ENCODE measurements at regions not wholly inside any gene's neighbourhood (a gene's known extent, or its start where the extent isn't known, plus 50 kb on each side); places are given as distances from the start of the nearest gene placed in this dataset.
A peak's percentile ranks its signal among the peaks of the same experiment; 100 is the strongest.

DNA sequence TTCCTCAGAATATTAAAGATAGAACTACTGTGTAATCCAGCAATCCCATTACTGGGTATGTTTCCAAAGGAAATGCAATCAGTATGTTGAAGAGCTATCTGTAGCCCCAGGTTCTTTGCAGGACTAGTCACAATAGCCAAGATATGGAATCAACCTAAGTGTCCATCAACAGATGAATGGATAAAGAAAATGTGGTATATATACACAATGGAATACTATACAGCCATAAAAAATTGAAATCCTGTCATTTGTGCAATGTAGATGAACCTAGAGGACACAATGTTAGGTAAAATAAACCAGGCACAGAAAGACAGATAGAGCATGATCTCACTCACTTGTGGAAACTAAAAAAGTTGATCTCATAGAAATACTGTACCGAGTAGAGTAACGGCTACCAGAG lies 306.0 kb upstream of the MARCKS start:
- ATAC-seq = no peak
- intact Hi-C loops (cut with DNase I) = no loop called here
- Histone ChIP-seq H3K4me1 (no peaks in the 10 kb centered on the region), H3K27me3 (no peaks in the 10 kb centered on the region), H3K27ac (no peak overlapping the region), H3K9me3 (peaks cover 0 to 8% (median 0%) of the 10 kb centered on the region in 11 donors), H3K36me3 (no peaks in the 10 kb centered on the region), H3K4me3 (no peak overlapping the region)
- 96 to 98% methylated on average over 2 of the region's 2 CpGs for whole genome bisulfite sequencing, 2 donors
- no peak for DNase-seq
- TF ChIP-seq, protein P1, sequence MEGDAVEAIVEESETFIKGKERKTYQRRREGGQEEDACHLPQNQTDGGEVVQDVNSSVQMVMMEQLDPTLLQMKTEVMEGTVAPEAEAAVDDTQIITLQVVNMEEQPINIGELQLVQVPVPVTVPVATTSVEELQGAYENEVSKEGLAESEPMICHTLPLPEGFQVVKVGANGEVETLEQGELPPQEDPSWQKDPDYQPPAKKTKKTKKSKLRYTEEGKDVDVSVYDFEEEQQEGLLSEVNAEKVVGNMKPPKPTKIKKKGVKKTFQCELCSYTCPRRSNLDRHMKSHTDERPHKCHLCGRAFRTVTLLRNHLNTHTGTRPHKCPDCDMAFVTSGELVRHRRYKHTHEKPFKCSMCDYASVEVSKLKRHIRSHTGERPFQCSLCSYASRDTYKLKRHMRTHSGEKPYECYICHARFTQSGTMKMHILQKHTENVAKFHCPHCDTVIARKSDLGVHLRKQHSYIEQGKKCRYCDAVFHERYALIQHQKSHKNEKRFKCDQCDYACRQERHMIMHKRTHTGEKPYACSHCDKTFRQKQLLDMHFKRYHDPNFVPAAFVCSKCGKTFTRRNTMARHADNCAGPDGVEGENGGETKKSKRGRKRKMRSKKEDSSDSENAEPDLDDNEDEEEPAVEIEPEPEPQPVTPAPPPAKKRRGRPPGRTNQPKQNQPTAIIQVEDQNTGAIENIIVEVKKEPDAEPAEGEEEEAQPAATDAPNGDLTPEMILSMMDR (IDR thresholded peaks at IDR 0.05) = no peak

DNA sequence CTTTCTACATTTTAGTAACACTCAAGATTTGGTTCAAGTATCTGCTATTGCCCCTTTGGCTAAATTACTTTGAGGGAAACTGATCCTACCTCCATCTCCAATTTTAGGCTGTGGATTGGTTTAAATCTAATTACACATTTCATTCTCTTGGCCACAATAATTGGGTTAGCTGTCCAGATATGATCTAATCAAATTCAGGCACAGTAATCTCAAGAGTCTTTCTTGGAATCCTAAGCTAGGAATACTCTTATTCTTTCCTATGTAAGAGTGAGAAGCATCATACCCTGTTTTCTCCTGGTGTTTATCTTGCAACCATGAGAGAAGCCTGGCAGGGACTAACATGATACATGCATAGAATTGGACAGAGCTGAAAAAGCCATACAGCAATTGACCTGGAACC lies 300.4 kb upstream of the MARCKS start:
- no peaks in the 10 kb centered on the region for H3K36me3 ChIP-seq

DNA sequence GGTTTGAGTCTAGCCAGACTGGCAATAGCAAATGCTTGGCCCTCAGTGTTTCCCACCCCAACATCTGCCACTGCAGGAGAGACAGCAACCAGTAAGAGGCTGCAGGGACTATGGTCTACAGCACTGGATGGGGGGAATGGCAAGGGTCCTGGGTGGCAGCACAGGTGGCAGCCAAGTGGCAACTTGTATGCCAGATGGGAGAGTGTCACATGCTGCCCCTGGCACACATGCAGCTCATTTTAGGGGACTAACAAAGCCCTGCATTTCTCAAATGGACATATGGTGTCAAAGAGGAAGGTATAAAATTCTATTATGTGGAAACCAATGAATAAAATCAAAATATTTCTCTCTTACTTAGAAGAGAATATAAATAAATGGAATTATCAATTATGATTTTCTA lies 298.7 kb upstream of the MARCKS start:
- Histone ChIP-seq H3K27ac (no peak overlapping the region), H3K4me3 (no peak overlapping the region), H3K36me3 (no peaks in the 10 kb centered on the region), H3K27me3 (no peaks in the 10 kb centered on the region), H3K4me1 (peaks cover 0 to 15% (median 9%) of the 10 kb centered on the region in 9 donors), H3K9me3 (no peaks in the 10 kb centered on the region)
- intact Hi-C loops (cut with DNase I) = loop anchor here in 1 of 10 donors (5.0 kb wide), 1 partner anchor 294 kb away; no protein-coding TSS in a partner anchor
- TF ChIP-seq, protein P1 (IDR thresholded peaks at IDR 0.05) = no peak
- ATAC-seq (no peak), DNase-seq (no peak)

More for the DNA sequence above, 300.4 kb upstream of the MARCKS start:
- TF ChIP-seq, protein P1 (IDR thresholded peaks at IDR 0.05) = no peak
- intact Hi-C loops (cut with DNase I) = loop anchor here in 1 of 10 donors (5.0 kb wide), 1 partner anchor 296 kb away; no protein-coding TSS in a partner anchor
- H3K27me3 ChIP-seq = no peaks in the 10 kb centered on the region
- H3K9me3 ChIP-seq = no peaks in the 10 kb centered on the region
- H3K27ac ChIP-seq = no peak overlapping the region
- no peak overlapping the region for H3K4me3 ChIP-seq
- no peak for DNase-seq
- H3K4me1 ChIP-seq = peaks cover 0 to 15% (median 9%) of the 10 kb centered on the region in 9 donors
- no peak for ATAC-seq

DNA sequence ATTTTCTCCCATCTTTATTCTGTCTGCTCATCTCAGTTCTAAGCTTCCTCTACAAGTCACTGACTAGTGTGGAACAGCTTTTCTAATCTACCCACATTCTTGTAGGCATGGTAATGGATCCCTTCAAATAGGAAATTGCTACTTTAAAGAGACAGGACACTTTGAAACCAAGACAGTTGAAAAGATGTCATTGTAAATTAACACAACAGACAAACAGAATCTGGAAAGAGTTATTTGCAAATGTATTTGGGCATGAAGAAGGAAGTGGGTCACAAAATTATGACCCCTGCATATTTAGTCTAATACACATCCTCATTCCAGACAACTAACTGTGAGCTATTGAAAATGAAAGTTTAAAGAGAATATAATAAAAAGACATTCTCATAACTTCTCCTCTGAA lies 298.2 kb upstream of the MARCKS start:
- intact Hi-C loops (cut with DNase I) = loop anchor here in 1 of 10 donors (5.0 kb wide), 1 partner anchor 293 kb away; no protein-coding TSS in a partner anchor
- H3K4me3 ChIP-seq = no peak overlapping the region
- ATAC-seq (peak in 1 of 8 donors; percentile 33), DNase-seq (no peak)
- H3K4me1 ChIP-seq = peaks cover 0 to 15% (median 9%) of the 10 kb centered on the region in 9 donors
- no peaks in the 10 kb centered on the region for H3K9me3 ChIP-seq
- H3K27me3 ChIP-seq = no peaks in the 10 kb centered on the region
- no peaks in the 10 kb centered on the region for H3K36me3 ChIP-seq
- TF ChIP-seq, protein P1 (IDR thresholded peaks at IDR 0.05) = no peak
- peak overlapping the region in 1 of 10 donors; percentile 13 for H3K27ac ChIP-seq
